HCT116 (cell line): ENCODE measurements at regions not wholly inside any gene's neighbourhood (a gene's known extent, or its start where the extent isn't known, plus 50 kb on each side); places are given as distances from the start of the nearest gene placed in this dataset.

Experiments used
- CTCF ChIP-seq, 3 experiments: fragments of 200-600 bp in 1 of 3; sonication (generic) in 1 of 3; IDR thresholded peaks in 2 of 3; conservative IDR thresholded peaks in 1 of 3; 2 replicates each; pipeline ENCODE4 v1.5.1; 2012 to 2017; ENCODE audit warnings: low read depth in 2 of 3, low read length in 2 of 3, antibody characterized with exemption in 1 of 3, borderline replicate concordance in 1 of 3, control low read depth in 1 of 3, mild to moderate bottlenecking in 1 of 3, mixed read lengths in 1 of 3, mixed run types in 1 of 3, moderate library complexity in 1 of 3; ENCODE audit not compliant: insufficient read depth in 1 of 3
- EGR1 ChIP-seq: IDR thresholded peaks from 2 replicates; pipeline ENCODE4 v1.6.1; 2012; ENCODE audit warnings: low read depth
- ELF1 ChIP-seq: IDR thresholded peaks from 2 replicates; pipeline ENCODE4 v1.6.1; 2012; ENCODE audit warnings: low read depth, borderline replicate concordance
- EZH2 ChIP-seq: fragments of 200-600 bp; sonication (generic); IDR thresholded peaks from 2 replicates; pipeline ENCODE4 v1.6.1; 2017; ENCODE audit warnings: antibody characterized with exemption, mixed run types
- FOSL1 ChIP-seq: IDR thresholded peaks from 2 replicates; pipeline ENCODE4 v1.6.1; 2012; ENCODE audit warnings: low read depth
- POLR2A ChIP-seq: IDR thresholded peaks from 2 replicates; pipeline ENCODE4 v1.7.0; 2011; ENCODE audit warnings: borderline replicate concordance; ENCODE audit not compliant: insufficient read depth, insufficient read length; ENCODE audit errors: extremely low read depth
- POLR2AphosphoS5 ChIP-seq: IDR thresholded peaks from 2 replicates; pipeline ENCODE4 v1.6.1; 2011; ENCODE audit warnings: mild to moderate bottlenecking, low read depth, low read length, moderate library complexity
- REST ChIP-seq: IDR thresholded peaks from 2 replicates; pipeline ENCODE4 v1.6.1; 2012; ENCODE audit warnings: low read depth
- SIN3A ChIP-seq: IDR thresholded peaks from 2 replicates; pipeline ENCODE4 v1.6.1; 2012; ENCODE audit warnings: low read depth
- SP1 ChIP-seq: IDR thresholded peaks from 2 replicates; pipeline ENCODE4 v1.6.1; 2012; ENCODE audit warnings: low read depth
- YY1 ChIP-seq: IDR thresholded peaks from 2 replicates; pipeline ENCODE4 v1.6.1; 2011; ENCODE audit warnings: low read length, low read depth, moderate library complexity, mild to moderate bottlenecking; ENCODE audit not compliant: insufficient replicate concordance; ENCODE audit errors: extremely low read depth

- TF ChIP-seq REST: no peak
- TF ChIP-seq YY1: no peak
- no peak for TF ChIP-seq CTCF (IDR thresholded peaks at IDR 0.05 in 2 of 3, conservative IDR thresholded peaks at IDR 0.05 in 1 of 3; ENCODE audit: borderline replicate concordance in 1 of 3, insufficient read depth in 1 of 3, low read depth in 2 of 3, low read length in 2 of 3)
- no peak for TF ChIP-seq FOSL1
- no peak for TF ChIP-seq SP1
- no peak for TF ChIP-seq EZH2
- TF ChIP-seq ELF1: no peak
- no peak for TF ChIP-seq POLR2A
- TF ChIP-seq POLR2AphosphoS5: no peak
- no peak for TF ChIP-seq SIN3A
- no peak for TF ChIP-seq EGR1
Observed at GRCh38 chr2:871175-871727, 79.4 kb upstream of the SNTG2 start.
